GM12891 (cell line): ENCODE measurements at regions not wholly inside any gene's neighbourhood (a gene's known extent, or its start where the extent isn't known, plus 50 kb on each side); places are given as distances from the start of the nearest gene placed in this dataset.
A peak's percentile ranks its signal among the peaks of the same experiment; 100 is the strongest.

Experiments used
- DNase-seq: peaks from one replicate; pipeline ENCODE4 v3.0.0; 2011; ENCODE audit warnings: low spot score; ENCODE audit not compliant: insufficient read length
- FAIRE-seq: peaks from 2 replicates; lab custom pipeline; 2011; peaks lifted over from hg19 to GRCh38; lab: Jason Lieb, UNC
- PAX5 ChIP-seq: IDR thresholded peaks from 2 replicates; pipeline ENCODE4 v1.6.1; 2011; ENCODE audit warnings: low read length, moderate library complexity, mild to moderate bottlenecking; ENCODE audit not compliant: insufficient read depth, severe bottlenecking
- POLR2A ChIP-seq: IDR thresholded peaks from 2 replicates; pipeline ENCODE4 v1.6.1; 2011; ENCODE audit warnings: low read depth, low read length, control low read depth
- POLR2AphosphoS5 ChIP-seq: IDR thresholded peaks from 2 replicates; pipeline ENCODE4 v1.6.1; 2011; ENCODE audit warnings: low read depth, low read length, control low read depth
- POU2F2 ChIP-seq: IDR thresholded peaks from 2 replicates; pipeline ENCODE4 v1.6.1; 2011; ENCODE audit warnings: low read depth, mild to moderate bottlenecking, control low read depth, low read length, moderate library complexity
- SPI1 ChIP-seq: IDR thresholded peaks from 2 replicates; pipeline ENCODE4 v1.6.1; 2011; ENCODE audit warnings: low read depth, low read length, control low read depth
- TAF1 ChIP-seq: IDR thresholded peaks from 2 replicates; pipeline ENCODE4 v1.6.1; 2011; ENCODE audit warnings: low read depth, low read length, control low read depth

- FAIRE-seq (no peak), DNase-seq (no peak)
- TF ChIP-seq POU2F2 (no peak), POLR2A (no peak), TAF1 (no peak), SPI1 (no peak), POLR2AphosphoS5 (no peak), PAX5 (no peak)
These were observed 124.4 kb upstream of the PRL start for GRCh38 chr6:22421198-22421597.

GRCh38 chr6:22424196-22424595 lies 127.4 kb upstream of the PRL start:
- FAIRE-seq (no peak), DNase-seq (no peak)
- TF ChIP-seq POU2F2 (no peak), POLR2A (no peak), TAF1 (no peak), SPI1 (no peak), PAX5 (no peak), POLR2AphosphoS5 (no peak)

- FAIRE-seq: no peak
These were observed 135.2 kb upstream of the PRL start for GRCh38 chr6:22432060-22432459.

GRCh38 chr6:22433745-22434144 lies 135.6 kb upstream of the HDGFL1 start:
- DNase-seq (no peak), FAIRE-seq (no peak)
- TF ChIP-seq POU2F2 (no peak), TAF1 (no peak)

More at GRCh38 chr6:22432060-22432459, 135.2 kb upstream of the PRL start:
- no peak for DNase-seq
- TF ChIP-seq PAX5 (no peak), POU2F2 (no peak), TAF1 (no peak), POLR2A (no peak), SPI1 (no peak), POLR2AphosphoS5 (no peak)

GRCh38 chr6:22435151-22435550 lies 134.2 kb upstream of the HDGFL1 start:
- FAIRE-seq: no peak

GRCh38 chr6:22436134-22436533 lies 133.2 kb upstream of the HDGFL1 start:
- DNase-seq (no peak), FAIRE-seq (no peak)
- TF ChIP-seq SPI1 (no peak), POLR2AphosphoS5 (no peak), TAF1 (no peak)

More at GRCh38 chr6:22435151-22435550, 134.2 kb upstream of the HDGFL1 start:
- no peak for DNase-seq
- TF ChIP-seq POLR2A (no peak), POLR2AphosphoS5 (no peak), SPI1 (no peak), PAX5 (no peak), TAF1 (no peak), POU2F2 (no peak)

GRCh38 chr6:22437665-22438064 lies 131.7 kb upstream of the HDGFL1 start:
- TF ChIP-seq POLR2A: no peak
- TF ChIP-seq POLR2AphosphoS5: no peak
- no peak for TF ChIP-seq PAX5
- no peak for TF ChIP-seq POU2F2
- TF ChIP-seq SPI1: no peak
- TF ChIP-seq TAF1: no peak
- DNase-seq (no peak), FAIRE-seq (no peak)

- DNase-seq (no peak), FAIRE-seq (peak; percentile 9)
- TF ChIP-seq PAX5: no peak
- no peak for TF ChIP-seq POU2F2
These were observed 126.5 kb upstream of the HDGFL1 start for GRCh38 chr6:22442826-22443225.

- no peak for DNase-seq
- TF ChIP-seq PAX5: no peak
- no peak for FAIRE-seq
These were observed 125.0 kb upstream of the HDGFL1 start for GRCh38 chr6:22444330-22444729.

- FAIRE-seq (no peak), DNase-seq (no peak)
- TF ChIP-seq POLR2AphosphoS5 (no peak), POLR2A (no peak), SPI1 (no peak), PAX5 (no peak), TAF1 (no peak), POU2F2 (no peak)
These were observed 123.4 kb upstream of the HDGFL1 start for GRCh38 chr6:22445946-22446345.
